PC-9 (cell line): ENCODE measurements at regions not wholly inside any gene's neighbourhood (a gene's known extent, or its start where the extent isn't known, plus 50 kb on each side); places are given as distances from the start of the nearest gene placed in this dataset.

ENCODE experiments used
- BruUV-seq: library from RNA; stranded (reverse); fragments of 400-500 nt; replicated peaks from 2 replicates; lab custom pipeline; 2021; lab: Mats Ljungman, UMichigan
- CTCF ChIA-PET: fragments of 300-600 bp; sonication (Branson Sonifier 250); formaldehyde crosslinking; loops from one replicate; lab custom pipeline; 2022; ENCODE audit warnings: antibody characterized with exemption; lab: Charles Lee
- POLR2A ChIA-PET: fragments of 300-600 bp; sonication (Branson Sonifier 250); formaldehyde crosslinking; loops from one replicate; lab custom pipeline; 2022; ENCODE audit warnings: antibody characterized with exemption; ENCODE audit not compliant: unreplicated experiment; lab: Charles Lee
- DNase-seq, 2 experiments: peaks; one replicate each; pipeline versions ENCODE4 v3.0.0 to v3.0.0-alpha.2; 2015 to 2022; ENCODE audit warnings: mixed read lengths in 1 of 2
- H2AFZ ChIP-seq: fragments of 200-600 bp; sonication (generic); 2 replicates; pipeline ENCODE4 v1.8.1; 2017; ENCODE audit warnings: antibody characterized with exemption
- H3F3A ChIP-seq: fragments of 200-600 bp; sonication (generic); 2 replicates; pipeline ENCODE4 v1.8.1; 2017; ENCODE audit warnings: antibody characterized with exemption, mild to moderate bottlenecking, low read depth; ENCODE audit not compliant: insufficient read depth
- H3K27ac ChIP-seq: fragments of 200-600 bp; sonication (generic); 2 replicates; pipeline ENCODE4 v1.6.1; 2016; ENCODE audit warnings: mixed run types
- H3K27me3 ChIP-seq: fragments of 200-600 bp; sonication (generic); 2 replicates; pipeline ENCODE4 v1.6.1; 2016; ENCODE audit warnings: low read depth, mixed run types; ENCODE audit not compliant: insufficient read depth
- H3K36me3 ChIP-seq: fragments of 200-600 bp; sonication (generic); 2 replicates; pipeline ENCODE4 v1.6.1; 2016; ENCODE audit warnings: low read depth, mixed run types
- H3K4me1 ChIP-seq: fragments of 200-600 bp; sonication (generic); replicated peaks from 2 replicates; pipeline ENCODE4 v1.6.1; 2016; ENCODE audit warnings: mixed run types; ENCODE audit not compliant: insufficient read depth
- H3K4me2 ChIP-seq: fragments of 200-600 bp; sonication (generic); 2 replicates; pipeline ENCODE4 v1.6.1; 2017; ENCODE audit warnings: mixed run types
- H3K4me3 ChIP-seq: fragments of 200-600 bp; sonication (generic); 2 replicates; pipeline ENCODE4 v1.6.1; 2016; ENCODE audit warnings: mixed run types
- H3K79me2 ChIP-seq: fragments of 200-600 bp; sonication (generic); 2 replicates; pipeline ENCODE4 v1.6.1; 2017; ENCODE audit warnings: low read depth, mixed run types
- H3K9me2 ChIP-seq: fragments of 200-600 bp; sonication (generic); 2 replicates; pipeline ENCODE4 v1.8.1; 2017; ENCODE audit warnings: mild to moderate bottlenecking; ENCODE audit not compliant: insufficient read depth
- H3K9me3 ChIP-seq: fragments of 200-600 bp; sonication (generic); 2 replicates; pipeline ENCODE4 v1.8.1; 2016; ENCODE audit warnings: low read depth; ENCODE audit not compliant: insufficient read depth
- H4K20me1 ChIP-seq: fragments of 200-600 bp; sonication (generic); 2 replicates; pipeline ENCODE4 v1.8.1; 2017; ENCODE audit not compliant: insufficient read depth
- CTCF ChIP-seq: fragments of 200-600 bp; sonication (generic); conservative IDR thresholded peaks from 2 replicates; pipeline ENCODE4 v1.6.1; 2017; ENCODE audit warnings: mixed run types, antibody characterized with exemption, mild to moderate bottlenecking, moderate library complexity
- EZH2 ChIP-seq: fragments of 200-600 bp; sonication (generic); IDR thresholded peaks from 2 replicates; pipeline ENCODE4 v1.8.0; 2017; ENCODE audit warnings: antibody characterized with exemption, low read depth
- intact Hi-C: fragments of 100-400 bp; cut with micrococcal nuclease; formaldehyde crosslinking; loops from one replicate; pipeline ENCODE4 v1.10.0; 2022; ENCODE audit not compliant: unreplicated experiment

GRCh38 chr6:74912234-74912633 lies 293.6 kb downstream of the COL12A1 start:
- Histone ChIP-seq H3K4me2 (no peak overlapping the region), H3K27me3 (no peaks in the 10 kb centered on the region), H3K79me2 (no peaks in the 10 kb centered on the region), H3K9me3 (no peaks in the 10 kb centered on the region), H3K36me3 (no peaks in the 10 kb centered on the region), H3K4me3 (no peak overlapping the region), H4K20me1 (no peaks in the 10 kb centered on the region), H3F3A (no peaks in the 10 kb centered on the region), H3K27ac (no peak overlapping the region), H2AFZ (no peak overlapping the region), H3K4me1 (no peaks in the 10 kb centered on the region), H3K9me2 (no peaks in the 10 kb centered on the region)
- BruUV-seq = no TSS peak
- no peak for DNase-seq
- POLR2A ChIA-PET = no interaction called here
- CTCF ChIA-PET = no interaction called here
- intact Hi-C loops = no loop called here
- TF ChIP-seq CTCF = no peak
- TF ChIP-seq EZH2 = no peak

DNA sequence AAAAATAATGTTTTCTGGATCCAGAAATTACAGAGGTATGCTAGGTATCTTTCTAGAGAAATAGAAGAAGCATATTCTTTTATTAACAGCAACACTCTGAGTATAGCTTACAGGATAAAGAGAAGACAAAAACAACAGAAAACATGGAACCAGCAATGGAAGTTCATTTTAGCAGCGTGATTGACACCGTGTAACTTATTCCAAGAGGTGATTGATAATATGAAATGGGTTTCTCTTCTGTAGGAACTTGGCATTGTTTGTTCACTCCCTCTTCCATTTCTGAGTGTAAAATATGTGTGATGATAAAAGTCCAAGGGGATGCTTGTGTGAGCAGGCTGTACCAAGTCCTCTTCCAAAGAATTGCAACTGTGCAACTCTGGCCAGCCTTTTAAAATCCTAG lies 303.0 kb downstream of the COL12A1 start:
- Histone ChIP-seq H3K27me3 (no peaks in the 10 kb centered on the region), H3K36me3 (no peaks in the 10 kb centered on the region), H3K4me2 (no peak overlapping the region), H3K9me2 (no peaks in the 10 kb centered on the region), H3F3A (no peaks in the 10 kb centered on the region), H3K9me3 (0 out of 2 replicates have a peak, but pooled peaks cover 5% of the 10 kb centered on the region), H3K79me2 (no peaks in the 10 kb centered on the region), H2AFZ (no peak overlapping the region), H3K4me3 (no peak overlapping the region), H3K4me1 (no peaks in the 10 kb centered on the region), H4K20me1 (no peaks in the 10 kb centered on the region), H3K27ac (no peak overlapping the region)
- TF ChIP-seq CTCF (no peak), EZH2 (no peak)
- intact Hi-C loops = no loop called here
- no peak for DNase-seq
- POLR2A ChIA-PET = no interaction called here
- no TSS peak for BruUV-seq
- CTCF ChIA-PET = no interaction called here

- TF ChIP-seq EZH2 (no peak), CTCF (no peak)
- Histone ChIP-seq H4K20me1 (no peaks in the 10 kb centered on the region), H3K9me2 (no peaks in the 10 kb centered on the region), H3K79me2 (no peaks in the 10 kb centered on the region), H3K4me1 (no peaks in the 10 kb centered on the region), H3K36me3 (no peaks in the 10 kb centered on the region), H3K27ac (no peak overlapping the region), H3K9me3 (0 out of 2 replicates have a peak, but pooled peaks cover 5% of the 10 kb centered on the region), H3K4me2 (no peak overlapping the region), H2AFZ (no peak overlapping the region), H3K4me3 (no peak overlapping the region), H3F3A (no peaks in the 10 kb centered on the region), H3K27me3 (no peaks in the 10 kb centered on the region)
- no TSS peak for BruUV-seq
- intact Hi-C loops = no loop called here
- CTCF ChIA-PET = no interaction called here
- DNase-seq = no peak
- POLR2A ChIA-PET = no interaction called here
Measured at GRCh38 chr6:74902089-74902488, 303.8 kb downstream of the COL12A1 start.
